Heart left ventricle (tissue), 16 donors: ENCODE measurements at regions not wholly inside any gene's neighbourhood (a gene's known extent, or its start where the extent isn't known, plus 50 kb on each side); places are given as distances from the start of the nearest gene placed in this dataset.

ENCODE experiments used
- ATAC-seq, 4 donors: fragments of 200-7000 bp; cut with Tn5 transposase; one replicate each; pipeline ENCODE4 v1.9.1; 2020 to 2022; ENCODE audit warnings: moderate library complexity in 4 of 4, mild to moderate bottlenecking in 3 of 4, moderate number of reproducible peaks in 1 of 4
- DNase-seq, 5 donors: peaks; one replicate each; pipeline ENCODE4 v3.0.0-alpha.2; 2020
- H3K27ac ChIP-seq, 12 donors: fragments of 200-600 bp; sonication (generic) in 4 of 12; one replicate each; pipeline versions ENCODE4 v1.5.0 to v1.8.0; 2016 to 2022; ENCODE audit warnings: mild to moderate bottlenecking in 2 of 12
- H3K27me3 ChIP-seq, 9 donors: fragments of 200-600 bp; sonication (generic) in 2 of 9; one replicate each; pipeline versions ENCODE4 v1.5.1 to v1.8.0; 2016 to 2022; ENCODE audit warnings: mild to moderate bottlenecking in 3 of 9
- H3K36me3 ChIP-seq, 9 donors: fragments of 200-600 bp; sonication (generic) in 2 of 9; one replicate each; pipeline versions ENCODE4 v1.5.0 to v1.8.0; 2018 to 2022; ENCODE audit warnings: mild to moderate bottlenecking in 2 of 9
- H3K4me1 ChIP-seq, 12 donors: fragments of 200-600 bp; sonication (generic) in 4 of 12; one replicate each; pipeline versions ENCODE4 v1.5.0 to v1.8.0; 2016 to 2022; ENCODE audit warnings: mild to moderate bottlenecking in 3 of 12
- H3K4me3 ChIP-seq, 12 donors: fragments of 200-600 bp; sonication (generic) in 4 of 12; one replicate each; pipeline versions ENCODE4 v1.5.0 to v1.8.0; 2017 to 2022; ENCODE audit warnings: mild to moderate bottlenecking in 9 of 12, moderate library complexity in 4 of 12
- H3K9me3 ChIP-seq, 12 donors: fragments of 200-600 bp; sonication (generic) in 4 of 12; one replicate each; pipeline versions ENCODE4 v1.5.0 to v1.8.0; 2016 to 2022; ENCODE audit warnings: mild to moderate bottlenecking in 1 of 12
- CTCF ChIP-seq, 12 donors: fragments of 200-600 bp; sonication (generic) in 4 of 12; IDR thresholded peaks; one replicate each; pipeline versions ENCODE4 v1.5.0 to v1.8.0; 2018 to 2022; ENCODE audit warnings: antibody characterized with exemption in 12 of 12, mild to moderate bottlenecking in 5 of 12
- POLR2A ChIP-seq, 2 donors: fragments of 450-650 bp; IDR thresholded peaks; one replicate each; pipeline ENCODE4 v1.6.1; 2017; ENCODE audit warnings: antibody characterized with exemption in 2 of 2, mild to moderate bottlenecking in 2 of 2, moderate library complexity in 2 of 2
- WGBS, 4 donors: extraction: QIAGEN DNeasy Blood & Tissue Kit in 2 of 4; methylation state at CpG; one replicate each; pipeline versions ENCODE4 v1.1.5 to v1.1.7; 2013 to 2018; 5-methylcytosine and 5-hydroxymethylcytosine counted together
- intact Hi-C, 10 donors: fragments of 100-400 bp; cut with DNase I; formaldehyde crosslinking; loops; one replicate each; pipeline versions ENCODE4 v1.11.1 to v1.14.2; 2022
- donor health status: ischemic (EF 13 %, LVEDD 7.1; RV severe dilation, severe dysfunction).
- donor health status: healthy with polysubstance abuse.
- donor health status: DM: no; HTN: yes; CAD: no.
- donor health status: DM: no; HTN: no; CAD: no.
- donor health status: ischemic (EF 25% LVEDD 6.9; RV normal size, moderate dysfunction).
- donor health status: ischemic (EF 25% LVEDD 5.7; RV mildly dilated, moderate dysfunction).
- donor health status: healthy.
- donor health status: DM: yes; HTN: yes; CAD: no.
- donor health status: ischemic (EF 35%, LVEDD 5.7; RV mildly dilated, moderate dysfunction).
- donor health status: nonischemic (EF 11% LVEDD 7.7; RV severe dilation, severe dysfunction).
- donor health status: DM: yes; HTN: yes; CAD: no.
- donor health status: PGD.
- donor health status: ischemic (EF 29% LVEDD 5.4; RV normal size, mild dysfunction).
- donor health status: nonischemic (EF 23%, LVEDD 6.1; RV moderate dilation, normal function).

- Histone ChIP-seq H3K4me1 (peaks cover 0 to 13% (median 0%) of the 10 kb centered on the region in 12 donors), H3K36me3 (no peaks in the 10 kb centered on the region), H3K27ac (no peak overlapping the region), H3K9me3 (peaks cover 0 to 8% (median 0%) of the 10 kb centered on the region in 12 donors), H3K27me3 (no peaks in the 10 kb centered on the region), H3K4me3 (no peak overlapping the region)
- intact Hi-C loops = loop anchor here (2.0 to 10.0 kb wide), 13 partner anchors 219 to 511 kb away; no protein-coding TSS in a partner anchor
- 40 to 52% (median 43%) methylated on average over 6 of the region's 6 CpGs for WGBS, 4 donors
- ATAC-seq (peak; percentile 32 to 67 (median 63)), DNase-seq (peak in 4 of 5 donors; percentile 22 to 38 (median 28))
- TF ChIP-seq POLR2A (IDR thresholded peaks at IDR 0.05) (no peak), CTCF (IDR thresholded peaks at IDR 0.05) (peak; percentile 65 to 90 (median 81))
Measured at GRCh38 chr3:69671082-69671952, 67.9 kb upstream of the MITF start.

GRCh38 chr3:69669070-69669469 lies 70.2 kb upstream of the MITF start:
- ATAC-seq (no peak), DNase-seq (no peak)
- Histone ChIP-seq H3K4me1 (peaks cover 0 to 24% (median 15%) of the 10 kb centered on the region in 12 donors), H3K36me3 (no peaks in the 10 kb centered on the region), H3K4me3 (no peak overlapping the region), H3K9me3 (peaks cover 0 to 8% (median 0%) of the 10 kb centered on the region in 12 donors), H3K27me3 (no peaks in the 10 kb centered on the region), H3K27ac (no peak overlapping the region)
- TF ChIP-seq POLR2A (IDR thresholded peaks at IDR 0.05) (no peak), CTCF (IDR thresholded peaks at IDR 0.05) (no peak)
- intact Hi-C loops = loop anchor here in 9 of 10 donors (2.0 to 10.0 kb wide), 9 partner anchors 114 to 508 kb away; no protein-coding TSS in a partner anchor
- 61 to 73% (median 68%) methylated on average over 3 of the region's 3 CpGs for WGBS, 4 donors

- Histone ChIP-seq H3K27me3 (no peaks in the 10 kb centered on the region), H3K27ac (peak overlapping the region in 10 of 12 donors; percentile 2 to 55 (median 16)), H3K4me1 (peaks cover 0 to 25% (median 15%) of the 10 kb centered on the region in 12 donors), H3K4me3 (no peak overlapping the region), H3K9me3 (peaks cover 0 to 8% (median 0%) of the 10 kb centered on the region in 12 donors), H3K36me3 (no peaks in the 10 kb centered on the region)
- intact Hi-C loops = loop anchor here in 8 of 10 donors (5.0 to 10.0 kb wide), 8 partner anchors 110 to 343 kb away; no protein-coding TSS in a partner anchor
- ATAC-seq (peak; percentile 83 to 94 (median 90)), DNase-seq (peak in 4 of 5 donors; percentile 18 to 55 (median 28))
- TF ChIP-seq POLR2A (IDR thresholded peaks at IDR 0.05) = no peak
- no peak for TF ChIP-seq CTCF (IDR thresholded peaks at IDR 0.05)
- WGBS, 4 donors = 10 to 16% (median 13%) methylated on average over 4 of the region's 4 CpGs
Measured at GRCh38 chr3:69665026-69665737, 74.1 kb upstream of the MITF start.
